Activated CD4-positive, alpha-beta T cell treated with anti-CD3 and anti-CD28 coated beads, Interleukin-2, amount 10 ng/mL, durations not matched to agents 24 days and 14 days (primary cell): ENCODE measurements at regions not wholly inside any gene's neighbourhood (a gene's known extent, or its start where the extent isn't known, plus 50 kb on each side); places are given as distances from the start of the nearest gene placed in this dataset.

ENCODE experiments used
- DNase-seq: peaks from one replicate; pipeline ENCODE4 v3.0.0; 2022
- H3K27ac Mint-ChIP-seq: one replicate; pipeline ENCODE4 v1.8.0; 2022; ENCODE audit warnings: mild to moderate bottlenecking, mixed read lengths
- H3K27me3 Mint-ChIP-seq: one replicate; pipeline ENCODE4 v1.8.0; 2022; ENCODE audit warnings: mixed read lengths
- H3K36me3 Mint-ChIP-seq: one replicate; pipeline ENCODE4 v1.8.0; 2022; ENCODE audit warnings: low read depth, mild to moderate bottlenecking, mixed read lengths
- H3K4me1 Mint-ChIP-seq: one replicate; pipeline ENCODE4 v1.8.0; 2021; ENCODE audit warnings: mixed read lengths
- H3K4me3 Mint-ChIP-seq: one replicate; pipeline ENCODE4 v1.8.0; 2022; ENCODE audit warnings: mild to moderate bottlenecking, moderate library complexity, mixed read lengths
- H3K9me3 Mint-ChIP-seq: one replicate; pipeline ENCODE4 v1.8.0; 2021; ENCODE audit warnings: mixed read lengths
- intact Hi-C: fragments of 100-400 bp; cut with micrococcal nuclease; formaldehyde crosslinking; loops from one replicate; pipeline ENCODE4 v1.15.1; 2023

DNA sequence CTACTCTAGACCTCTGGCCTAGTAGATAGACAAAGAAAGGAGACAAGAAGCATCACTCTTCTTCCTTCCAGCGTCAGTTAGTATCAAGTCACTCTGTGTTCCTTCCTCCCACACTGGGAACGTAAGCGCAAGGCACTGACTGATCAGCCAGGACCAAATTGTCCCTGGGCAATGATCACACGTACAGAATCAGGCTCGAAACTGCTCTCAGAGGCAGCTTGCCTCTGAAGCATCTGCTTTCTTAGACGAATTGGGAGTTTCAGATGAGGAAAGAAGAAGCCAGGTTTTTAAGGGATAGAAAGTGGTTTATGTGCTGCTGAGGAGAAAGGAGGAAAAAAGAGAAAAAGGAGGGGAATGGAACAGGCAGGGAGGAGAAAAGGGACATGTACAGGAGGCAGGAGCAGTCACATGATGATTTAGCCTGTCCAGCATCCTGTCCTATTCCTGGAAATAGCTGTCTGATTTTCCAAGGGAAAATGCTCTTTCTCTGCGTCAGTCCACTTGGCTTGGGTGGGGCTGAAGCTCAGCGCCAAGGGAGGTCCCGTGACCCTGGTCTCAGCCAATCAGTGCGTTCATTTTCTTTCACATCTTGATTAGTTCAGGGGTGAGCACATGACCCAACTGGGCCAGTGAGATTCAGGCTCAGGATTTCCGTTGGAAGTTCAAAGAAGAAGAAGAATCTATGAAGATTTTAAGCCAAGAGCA is 102.0 kb upstream of the PRICKLE2 start:
- Mint-ChIP-seq H3K4me3 (no peak overlapping the region), H3K9me3 (no peaks in the 10 kb centered on the region), H3K4me1 (no peaks in the 10 kb centered on the region), H3K27ac (no peak overlapping the region), H3K36me3 (no peaks in the 10 kb centered on the region), H3K27me3 (peaks cover 11% of the 10 kb centered on the region)
- intact Hi-C loops, result no loop called here
- no peak for DNase-seq

DNA sequence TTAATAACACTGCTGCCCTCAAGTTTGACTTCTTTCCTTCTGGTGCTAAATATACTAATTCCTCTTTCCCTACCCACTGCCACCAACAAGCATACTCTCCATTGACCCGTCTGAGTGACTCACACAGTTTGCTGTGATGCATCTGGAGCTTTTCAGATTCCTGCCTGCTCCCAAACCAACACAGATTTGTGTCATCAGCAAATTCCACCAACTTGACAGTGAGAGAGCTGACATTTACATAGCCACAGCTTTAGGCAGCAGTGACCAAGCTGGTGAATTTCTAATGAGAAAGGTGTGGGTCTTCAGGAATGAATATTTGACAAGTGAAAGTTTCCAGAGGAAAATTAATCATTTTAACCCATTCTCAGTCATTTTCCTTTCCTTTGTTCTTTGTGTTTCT is 96.5 kb upstream of the PRICKLE2 start:
- DNase-seq, result no peak
- H3K36me3 Mint-ChIP-seq, result no peaks in the 10 kb centered on the region
- no peak overlapping the region for H3K4me3 Mint-ChIP-seq
- no peaks in the 10 kb centered on the region for H3K9me3 Mint-ChIP-seq
- no peaks in the 10 kb centered on the region for H3K4me1 Mint-ChIP-seq
- peaks cover 5% of the 10 kb centered on the region for H3K27me3 Mint-ChIP-seq
- H3K27ac Mint-ChIP-seq, result no peak overlapping the region
- intact Hi-C loops, result no loop called here

DNA sequence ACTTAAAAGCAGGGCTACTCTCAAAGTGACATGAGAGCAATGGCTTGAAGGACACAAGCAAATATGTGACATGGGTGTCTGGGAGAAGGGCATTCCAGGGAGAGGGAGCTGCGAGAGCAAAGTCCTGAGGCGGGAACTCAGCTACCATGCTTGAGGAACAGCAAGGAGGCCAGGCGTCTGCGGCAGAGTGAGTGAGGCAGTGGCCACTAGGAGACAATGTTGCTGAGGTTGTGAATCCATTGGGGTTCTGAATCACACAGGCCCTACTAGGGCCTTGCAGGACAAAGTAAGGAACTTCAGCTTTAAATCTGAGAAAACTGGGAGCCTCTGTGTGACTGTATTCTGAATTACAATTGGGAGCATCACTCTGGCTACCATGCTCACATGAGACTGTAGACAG is 94.1 kb upstream of the PRICKLE2 start:
- Mint-ChIP-seq H3K36me3 (no peaks in the 10 kb centered on the region), H3K27ac (no peak overlapping the region), H3K9me3 (no peaks in the 10 kb centered on the region), H3K27me3 (no peaks in the 10 kb centered on the region), H3K4me3 (no peak overlapping the region), H3K4me1 (no peaks in the 10 kb centered on the region)
- intact Hi-C loops, result no loop called here
- DNase-seq, result no peak

DNA sequence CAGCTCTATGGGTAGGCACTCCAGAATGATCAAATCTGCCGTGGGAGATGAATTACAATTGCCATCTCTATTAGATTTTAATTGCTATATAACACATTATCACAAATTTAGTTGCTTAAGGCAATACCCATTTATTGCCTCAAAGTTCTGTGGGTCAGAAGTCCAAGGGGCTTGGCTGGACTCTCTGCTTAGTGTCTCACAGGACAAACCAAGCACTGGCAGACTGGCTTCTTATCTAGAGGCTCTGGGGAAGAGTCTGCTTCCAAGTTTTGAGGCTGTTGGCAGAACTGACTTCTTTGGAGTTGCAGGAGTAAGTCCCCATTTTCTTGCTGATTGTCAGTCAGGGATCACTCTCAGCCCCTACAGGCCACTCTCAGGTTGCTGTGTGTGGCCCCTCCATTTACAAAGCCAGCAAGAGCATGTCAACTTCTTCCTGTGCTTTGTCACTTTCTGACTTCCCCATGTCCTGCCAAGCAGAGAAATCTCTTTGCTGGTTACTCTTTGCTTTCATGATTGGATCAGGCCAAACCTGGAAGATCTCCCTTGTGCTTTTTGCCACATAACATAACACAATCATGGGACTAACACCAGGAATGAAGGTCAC is 93.5 kb upstream of the PRICKLE2 start:
- Mint-ChIP-seq H3K4me3 (no peak overlapping the region), H3K27me3 (no peaks in the 10 kb centered on the region), H3K9me3 (no peaks in the 10 kb centered on the region), H3K27ac (no peak overlapping the region), H3K4me1 (no peaks in the 10 kb centered on the region), H3K36me3 (no peaks in the 10 kb centered on the region)
- intact Hi-C loops, result no loop called here
- DNase-seq, result no peak

DNA sequence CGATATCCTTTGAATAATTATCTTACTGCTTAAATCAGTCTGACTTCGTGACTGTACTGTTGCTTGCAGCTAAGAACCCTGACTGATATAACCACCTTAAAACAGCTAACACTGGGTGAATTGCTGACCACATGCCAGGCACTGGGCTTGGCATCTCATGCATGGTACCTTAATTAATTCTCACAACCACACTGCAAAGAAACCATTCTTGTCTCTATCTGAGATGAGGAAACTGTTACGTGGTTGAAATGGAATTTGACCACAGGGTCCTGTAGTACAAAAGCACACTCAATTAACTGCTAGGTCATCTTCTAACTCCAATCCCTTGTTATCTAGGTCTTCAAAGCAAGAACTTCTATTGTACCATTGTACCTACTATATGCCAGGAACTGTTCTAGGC is 92.7 kb upstream of the PRICKLE2 start:
- Mint-ChIP-seq H3K27me3 (no peaks in the 10 kb centered on the region), H3K9me3 (no peaks in the 10 kb centered on the region), H3K27ac (no peak overlapping the region), H3K4me3 (no peak overlapping the region), H3K4me1 (no peaks in the 10 kb centered on the region), H3K36me3 (no peaks in the 10 kb centered on the region)
- intact Hi-C loops, result no loop called here
- no peak for DNase-seq

DNA sequence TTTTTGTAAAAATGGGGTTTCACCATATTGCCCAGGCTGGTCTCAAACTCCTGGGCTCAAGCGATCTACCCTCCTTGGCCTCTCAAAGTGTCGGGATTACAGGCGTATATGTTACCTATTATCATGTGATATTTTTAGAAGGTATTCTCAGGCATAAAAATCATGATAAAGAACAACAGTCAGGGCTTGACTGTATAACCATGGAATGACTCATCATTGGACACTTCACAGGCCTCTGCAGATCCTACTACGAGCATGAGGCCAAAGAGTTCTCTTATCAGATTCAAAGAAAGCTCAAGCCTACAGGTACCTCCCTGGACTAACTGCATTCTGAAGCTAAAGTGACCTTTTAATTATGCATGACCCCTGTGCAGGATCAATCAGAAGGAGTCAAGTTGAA is 91.7 kb upstream of the PRICKLE2 start:
- intact Hi-C loops, result no loop called here
- Mint-ChIP-seq H3K27ac (no peak overlapping the region), H3K9me3 (no peaks in the 10 kb centered on the region), H3K4me3 (no peak overlapping the region), H3K36me3 (no peaks in the 10 kb centered on the region), H3K27me3 (no peaks in the 10 kb centered on the region), H3K4me1 (no peaks in the 10 kb centered on the region)
- DNase-seq, result no peak

DNA sequence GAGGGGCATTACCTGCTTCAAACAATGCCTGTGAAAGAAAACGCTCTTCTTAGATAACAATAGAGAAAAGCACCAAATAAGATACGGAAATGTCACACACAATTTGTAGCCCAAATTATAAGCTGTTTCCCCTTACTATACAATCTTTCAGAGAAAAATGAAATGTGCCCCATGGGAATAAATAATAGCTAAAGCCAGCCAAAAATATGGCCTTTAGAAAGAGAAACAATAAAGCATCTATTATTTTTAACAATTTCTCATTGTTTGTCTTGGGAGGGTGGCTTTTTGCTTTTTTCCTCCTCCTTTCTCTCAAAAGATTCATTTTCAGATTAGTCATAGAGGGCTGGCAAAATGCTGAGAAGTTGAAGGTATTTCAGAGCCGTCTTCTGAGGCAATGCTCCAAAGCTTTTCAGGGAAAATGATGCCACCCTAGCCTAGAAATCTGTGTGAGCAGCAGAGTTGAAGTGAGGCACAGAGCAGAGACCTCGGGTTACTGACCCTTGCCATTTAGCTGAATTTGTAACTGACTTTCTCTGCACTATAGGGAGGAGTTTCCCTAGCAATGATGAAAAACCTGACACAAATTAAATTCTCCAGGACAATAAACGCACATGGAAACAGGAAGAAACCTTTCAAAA is 86.3 kb upstream of the PRICKLE2 start:
- Mint-ChIP-seq H3K27me3 (peaks cover 2% of the 10 kb centered on the region), H3K4me3 (no peak overlapping the region), H3K9me3 (no peaks in the 10 kb centered on the region), H3K36me3 (no peaks in the 10 kb centered on the region), H3K27ac (no peak overlapping the region), H3K4me1 (no peaks in the 10 kb centered on the region)
- no peak for DNase-seq
- intact Hi-C loops, result no loop called here

GRCh38 chr3:64308931-64309330 is 83.7 kb upstream of the PRICKLE2 start:
- Mint-ChIP-seq H3K4me1 (no peaks in the 10 kb centered on the region), H3K9me3 (no peaks in the 10 kb centered on the region), H3K36me3 (no peaks in the 10 kb centered on the region), H3K4me3 (no peak overlapping the region), H3K27me3 (peaks cover 2% of the 10 kb centered on the region), H3K27ac (no peak overlapping the region)
- intact Hi-C loops, result no loop called here
- no peak for DNase-seq

DNA sequence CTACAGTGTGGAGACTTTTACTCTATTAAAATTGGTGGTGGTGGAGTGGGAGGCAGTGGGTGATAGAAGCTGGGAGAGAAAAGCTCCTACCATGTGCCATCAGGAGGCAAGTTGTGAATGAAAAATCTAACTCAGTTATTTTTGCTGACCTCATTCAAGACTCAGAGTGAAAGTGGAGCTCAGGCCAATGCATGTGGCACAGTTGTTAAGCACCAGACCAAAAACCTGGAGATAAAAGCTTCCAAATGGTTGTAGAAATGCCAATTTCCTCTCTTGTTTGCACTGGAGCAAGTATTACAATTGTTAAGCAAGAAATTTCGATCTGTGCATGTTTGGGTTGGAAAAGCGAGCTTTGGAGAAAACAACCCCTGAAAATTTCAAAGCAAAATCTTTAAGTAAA is 81.5 kb upstream of the PRICKLE2 start:
- Mint-ChIP-seq H3K27ac (no peak overlapping the region), H3K4me1 (no peaks in the 10 kb centered on the region), H3K4me3 (no peak overlapping the region), H3K36me3 (no peaks in the 10 kb centered on the region), H3K27me3 (peaks cover 2% of the 10 kb centered on the region), H3K9me3 (no peaks in the 10 kb centered on the region)
- DNase-seq, result no peak
- intact Hi-C loops, result no loop called here

DNA sequence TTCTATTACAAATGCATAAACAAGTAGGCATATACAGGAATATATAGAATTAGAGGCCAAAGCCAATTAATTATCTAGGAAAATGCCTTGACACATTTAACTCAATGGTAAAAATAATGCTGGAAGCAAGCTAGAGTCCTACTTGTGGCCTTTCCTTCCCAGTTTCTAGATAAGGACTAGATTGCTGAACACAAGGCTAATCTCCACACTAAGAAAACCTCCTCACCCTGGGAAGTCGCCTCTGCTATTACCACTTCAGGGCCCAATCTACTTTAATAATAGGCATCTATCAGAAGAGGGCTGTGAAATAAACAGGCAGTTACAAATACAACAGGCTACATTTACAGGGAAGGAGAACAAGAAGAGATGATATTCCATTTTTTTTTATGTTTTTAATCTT is 80.5 kb upstream of the PRICKLE2 start:
- Mint-ChIP-seq H3K4me3 (no peak overlapping the region), H3K9me3 (no peaks in the 10 kb centered on the region), H3K4me1 (no peaks in the 10 kb centered on the region), H3K27ac (no peak overlapping the region), H3K27me3 (peaks cover 4% of the 10 kb centered on the region), H3K36me3 (no peaks in the 10 kb centered on the region)
- no peak for DNase-seq
- intact Hi-C loops, result no loop called here

DNA sequence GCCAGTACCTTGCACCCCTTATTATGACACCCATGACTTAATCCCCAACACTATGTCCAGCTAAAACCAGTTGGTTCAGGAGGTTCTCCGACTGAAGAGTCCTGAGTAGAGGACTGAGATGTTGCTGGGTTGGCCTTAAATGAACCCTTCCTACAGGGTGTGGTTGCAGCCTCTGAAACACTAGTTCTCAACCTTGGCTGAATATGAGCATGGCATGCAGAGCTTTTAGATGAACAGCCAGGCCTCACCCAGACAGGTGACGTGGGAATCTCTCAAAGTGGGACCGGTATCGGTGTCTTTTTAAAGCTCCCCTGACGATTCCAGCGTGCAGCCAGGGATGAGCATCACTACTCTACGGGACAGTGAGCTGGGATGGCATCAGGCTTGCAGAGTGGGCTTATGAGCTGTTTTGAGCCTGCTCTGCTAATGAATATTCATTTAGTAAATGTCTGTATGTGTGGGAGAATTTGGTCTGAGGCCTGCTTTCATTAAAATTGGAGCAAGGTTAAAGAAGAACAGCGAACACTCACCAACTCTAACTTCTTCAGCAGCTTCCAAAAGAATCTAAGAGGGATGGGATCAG is 79.7 kb upstream of the PRICKLE2 start:
- Mint-ChIP-seq H3K4me1 (no peaks in the 10 kb centered on the region), H3K27ac (no peak overlapping the region), H3K27me3 (peaks cover 4% of the 10 kb centered on the region), H3K4me3 (no peak overlapping the region), H3K9me3 (no peaks in the 10 kb centered on the region), H3K36me3 (no peaks in the 10 kb centered on the region)
- intact Hi-C loops, result no loop called here
- no peak for DNase-seq

- H3K9me3 Mint-ChIP-seq, result no peaks in the 10 kb centered on the region
- no peak for DNase-seq
- intact Hi-C loops, result no loop called here
- H3K4me3 Mint-ChIP-seq, result no peak overlapping the region
- H3K4me1 Mint-ChIP-seq, result no peaks in the 10 kb centered on the region
- H3K27ac Mint-ChIP-seq, result no peak overlapping the region
- peaks cover 4% of the 10 kb centered on the region for H3K27me3 Mint-ChIP-seq
- H3K36me3 Mint-ChIP-seq, result no peaks in the 10 kb centered on the region
Measured at GRCh38 chr3:64303881-64304280, 78.6 kb upstream of the PRICKLE2 start.

DNA sequence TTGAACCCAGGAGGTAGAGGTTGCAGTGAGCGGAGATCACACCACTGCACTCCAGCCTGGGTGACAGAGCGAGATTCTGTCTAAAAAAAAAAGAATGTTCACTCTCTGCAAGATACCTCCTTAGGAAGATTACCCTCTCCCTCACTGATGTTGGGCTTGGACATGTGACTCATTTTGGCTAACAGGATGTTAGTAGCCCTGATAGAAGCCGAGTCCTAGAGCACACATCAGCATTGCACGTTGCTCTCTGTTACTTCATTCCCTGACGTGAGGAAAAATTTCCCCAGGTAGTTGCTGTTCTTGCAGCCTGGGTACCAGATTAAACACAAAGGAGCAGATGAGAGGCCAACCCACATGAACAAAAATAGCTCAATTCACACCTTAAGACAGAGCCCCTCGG is 78.1 kb upstream of the PRICKLE2 start:
- peaks cover 4% of the 10 kb centered on the region for H3K27me3 Mint-ChIP-seq
- no peaks in the 10 kb centered on the region for H3K36me3 Mint-ChIP-seq
- H3K4me1 Mint-ChIP-seq, result no peaks in the 10 kb centered on the region
- H3K9me3 Mint-ChIP-seq, result no peaks in the 10 kb centered on the region
- H3K4me3 Mint-ChIP-seq, result no peak overlapping the region
- no peak for DNase-seq
- intact Hi-C loops, result no loop called here
- no peak overlapping the region for H3K27ac Mint-ChIP-seq

GRCh38 chr3:64301476-64301875 is 76.2 kb upstream of the PRICKLE2 start:
- peaks cover 2% of the 10 kb centered on the region for H3K27me3 Mint-ChIP-seq
- H3K4me3 Mint-ChIP-seq, result no peak overlapping the region
- no peak for DNase-seq
- intact Hi-C loops, result no loop called here
- H3K4me1 Mint-ChIP-seq, result no peaks in the 10 kb centered on the region
- H3K9me3 Mint-ChIP-seq, result peaks cover 4% of the 10 kb centered on the region
- H3K27ac Mint-ChIP-seq, result no peak overlapping the region
- H3K36me3 Mint-ChIP-seq, result no peaks in the 10 kb centered on the region
